PC-9 (cell line): ENCODE measurements at regions not wholly inside any gene's neighbourhood (a gene's known extent, or its start where the extent isn't known, plus 50 kb on each side); places are given as distances from the start of the nearest gene placed in this dataset.
"Not testable (repeated sequence)": the region's sequence is repeated elsewhere in the genome, so short reads cannot be mapped to it uniquely, and the experiment has no call there.

Experiments
- CTCF ChIP-seq: fragments of 200-600 bp; sonication (generic); conservative IDR thresholded peaks from 2 replicates; pipeline ENCODE4 v1.6.1; 2017; ENCODE audit warnings: mixed run types, antibody characterized with exemption, mild to moderate bottlenecking, moderate library complexity
- EZH2 ChIP-seq: fragments of 200-600 bp; sonication (generic); IDR thresholded peaks from 2 replicates; pipeline ENCODE4 v1.8.0; 2017; ENCODE audit warnings: antibody characterized with exemption, low read depth

DNA sequence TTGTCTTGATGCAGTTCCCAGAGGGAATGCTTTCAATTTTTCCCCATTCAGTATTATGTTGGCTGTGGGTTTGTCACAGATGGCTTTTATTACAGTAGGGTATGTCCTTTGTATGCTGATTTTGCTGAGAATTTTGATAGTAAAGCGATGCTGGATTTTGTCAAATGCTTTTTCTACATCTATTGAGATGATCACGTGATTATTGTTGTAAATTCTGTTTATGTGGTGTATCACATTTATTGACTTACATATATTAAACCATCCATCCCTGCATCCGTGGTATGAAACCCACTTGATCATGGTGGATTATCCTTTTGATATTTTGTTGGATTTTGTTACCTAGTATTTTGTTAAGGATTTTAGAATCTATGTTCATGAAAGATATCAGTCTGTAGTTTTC, 959.8 kb upstream of the ROBO1 start:
- TF ChIP-seq CTCF, EZH2: not testable (repeated sequence)
